Neural cell (in vitro differentiated cells): ENCODE measurements at regions not wholly inside any gene's neighbourhood (a gene's known extent, or its start where the extent isn't known, plus 50 kb on each side); places are given as distances from the start of the nearest gene placed in this dataset.

Experiments used
- H2AFZ ChIP-seq: fragments of 200-600, 300-800 bp; sonication (generic), shearing (Covaris generic); 2 replicates; pipeline ENCODE4 v1.6.0; 2014; ENCODE audit warnings: low read depth, mild to moderate bottlenecking, antibody characterized with exemption, low read length, moderate library complexity
- H3F3A ChIP-seq: fragments of 200-600 bp; shearing (Covaris generic); 2 replicates; pipeline ENCODE4 v1.6.1; 2016; ENCODE audit warnings: mild to moderate bottlenecking, moderate library complexity, mixed read lengths, antibody characterized with exemption, low read length; ENCODE audit not compliant: insufficient read depth, poor library complexity, severe bottlenecking
- H3K27ac ChIP-seq: fragments of 200-600, 300-800 bp; sonication (generic), shearing (Covaris generic); 2 replicates; pipeline ENCODE4 v1.5.1; 2014; ENCODE audit warnings: mild to moderate bottlenecking, low read length, moderate library complexity
- H3K27me3 ChIP-seq: fragments of 300-800, 200-600 bp; sonication (generic), shearing (Covaris generic); 2 replicates; pipeline ENCODE4 v1.6.0; 2014; ENCODE audit warnings: mild to moderate bottlenecking, low read depth, low read length, moderate library complexity; ENCODE audit not compliant: insufficient read depth
- H3K36me3 ChIP-seq: fragments of 300-800, 200-600 bp; sonication (generic), shearing (Covaris generic); 2 replicates; pipeline ENCODE4 v1.5.1; 2014; ENCODE audit warnings: mild to moderate bottlenecking, antibody characterized with exemption, low read length, moderate library complexity; ENCODE audit not compliant: insufficient read depth
- H3K4me2 ChIP-seq: fragments of 300-800, 200-600 bp; sonication (generic), shearing (Covaris generic); 2 replicates; pipeline ENCODE4 v1.6.0; 2014; ENCODE audit warnings: mild to moderate bottlenecking, low read length
- H3K4me3 ChIP-seq: fragments of 300-800, 200-600 bp; sonication (generic), shearing (Covaris generic); 2 replicates; pipeline ENCODE4 v1.5.1; 2014; ENCODE audit warnings: mild to moderate bottlenecking, low read length, moderate library complexity
- H3K79me2 ChIP-seq: fragments of 200-600 bp; shearing (Covaris generic); replicated peaks from 2 replicates; pipeline ENCODE4 v1.6.0; 2014; ENCODE audit warnings: mild to moderate bottlenecking, low read length, moderate library complexity; ENCODE audit not compliant: insufficient read depth
- H3K9ac ChIP-seq: fragments of 300-800, 200-600 bp; sonication (generic), shearing (Covaris generic); 2 replicates; pipeline ENCODE4 v1.6.1; 2016; ENCODE audit warnings: mild to moderate bottlenecking, low read length, mixed read lengths
- H3K9me2 ChIP-seq: fragments of 200-600 bp; shearing (Covaris generic); 2 replicates; pipeline ENCODE4 v1.6.1; 2016; ENCODE audit warnings: mild to moderate bottlenecking, low read length, mixed read lengths; ENCODE audit not compliant: insufficient read depth
- H3K9me3 ChIP-seq: fragments of 200-600, 300-800 bp; sonication (generic), shearing (Covaris generic); 2 replicates; pipeline ENCODE4 v1.6.1; 2016; ENCODE audit warnings: mild to moderate bottlenecking, mixed run types, low read length, moderate library complexity, mixed read lengths
- H4K20me1 ChIP-seq: fragments of 200-600 bp; shearing (Covaris generic); 2 replicates; pipeline ENCODE4 v1.6.1; 2016; ENCODE audit warnings: mild to moderate bottlenecking, mixed run types; ENCODE audit not compliant: insufficient read depth
- CTCF ChIP-seq: fragments of 450-650 bp; IDR thresholded peaks from 2 replicates; pipeline ENCODE4 v1.5.1; 2014; ENCODE audit warnings: antibody characterized with exemption, mild to moderate bottlenecking, moderate library complexity; ENCODE audit not compliant: poor library complexity, severe bottlenecking
- EP300 ChIP-seq: fragments of 450-650 bp; conservative IDR thresholded peaks from 2 replicates; pipeline ENCODE4 v1.6.1; 2014; ENCODE audit warnings: antibody characterized with exemption, mild to moderate bottlenecking, moderate library complexity; ENCODE audit not compliant: poor library complexity, severe bottlenecking
- EZH2 ChIP-seq: fragments of 200-600, 300-800 bp; shearing (Covaris generic), sonication (generic); IDR thresholded peaks from 2 replicates; pipeline ENCODE4 v1.6.1; 2014; ENCODE audit warnings: antibody characterized with exemption, low read length, borderline replicate concordance, mild to moderate bottlenecking; ENCODE audit not compliant: insufficient read depth, poor library complexity, severe bottlenecking
- MXI1 ChIP-seq: fragments of 450-650 bp; conservative IDR thresholded peaks from 2 replicates; pipeline ENCODE4 v1.6.1; 2014; ENCODE audit warnings: antibody characterized with exemption, mild to moderate bottlenecking; ENCODE audit not compliant: poor library complexity, severe bottlenecking
- POLR2AphosphoS5 ChIP-seq: IDR thresholded peaks from 2 replicates; pipeline ENCODE4 v1.6.1; 2012
- RAD21 ChIP-seq: fragments of 450-650 bp; conservative IDR thresholded peaks from 2 replicates; pipeline ENCODE4 v1.6.1; 2014; ENCODE audit warnings: antibody characterized with exemption, mild to moderate bottlenecking, moderate library complexity
- SMC3 ChIP-seq: fragments of 450-650 bp; conservative IDR thresholded peaks from 2 replicates; pipeline ENCODE4 v1.6.1; 2014; ENCODE audit warnings: antibody characterized with exemption, mild to moderate bottlenecking, moderate library complexity; ENCODE audit not compliant: poor library complexity
- TAF1 ChIP-seq: IDR thresholded peaks from 2 replicates; pipeline ENCODE4 v1.6.1; 2012; ENCODE audit warnings: low read depth
- TF ChIP-seq, protein P1 (sequence below): IDR thresholded peaks from 2 replicates; pipeline ENCODE4 v1.6.1; 2012; ENCODE audit warnings: borderline replicate concordance

DNA sequence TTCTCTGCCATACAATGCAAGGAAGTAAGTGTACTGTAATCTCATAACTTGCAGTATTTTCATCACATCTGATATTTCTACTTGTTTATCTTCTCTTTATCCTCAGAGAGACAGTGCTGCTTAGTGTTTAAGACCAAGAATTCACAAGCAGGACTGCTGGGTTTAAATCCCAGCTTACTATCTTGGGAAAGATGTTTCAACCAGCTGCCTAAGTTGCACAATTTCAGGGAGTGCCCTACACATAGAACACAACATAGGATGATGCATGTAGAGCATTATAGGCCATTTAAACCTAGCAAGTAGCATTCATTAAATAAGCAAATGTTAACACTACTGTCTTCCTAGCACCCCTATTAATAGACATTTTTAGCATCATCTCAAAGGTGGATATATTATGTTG, 205.2 kb upstream of the CEP162 start (continued):
- no peak for TF ChIP-seq EZH2

GRCh38 chr6:84428300-84428907, 201.0 kb upstream of the CEP162 start:
- no peaks in the 10 kb centered on the region for H3F3A ChIP-seq
- H3K4me3 ChIP-seq, result no peak overlapping the region
- H2AFZ ChIP-seq, result no peak overlapping the region
- no peaks in the 10 kb centered on the region for H3K9me3 ChIP-seq
- no peaks in the 10 kb centered on the region for H3K9me2 ChIP-seq
- H3K27ac ChIP-seq, result no peak overlapping the region
- H3K4me2 ChIP-seq, result no peak overlapping the region
- no peaks in the 10 kb centered on the region for H3K79me2 ChIP-seq
- TF ChIP-seq SMC3 (peak; percentile 70), MXI1 (no peak), CTCF (peak; percentile 65), RAD21 (peak; percentile 69)
- H3K27me3 ChIP-seq, result no peaks in the 10 kb centered on the region
- no peak overlapping the region for H3K9ac ChIP-seq
- no peaks in the 10 kb centered on the region for H3K36me3 ChIP-seq
- H4K20me1 ChIP-seq, result no peaks in the 10 kb centered on the region

GRCh38 chr6:84425971-84426705, 198.7 kb upstream of the CEP162 start:
- no peak overlapping the region for H3K27ac ChIP-seq
- no peak overlapping the region for H3K4me3 ChIP-seq
- H3K9me2 ChIP-seq, result no peaks in the 10 kb centered on the region
- no peaks in the 10 kb centered on the region for H3K36me3 ChIP-seq
- TF ChIP-seq EP300 (no peak), SMC3 (no peak), TAF1 (no peak), POLR2AphosphoS5 (no peak), EZH2 (no peak), CTCF (no peak), RAD21 (no peak)
- TF ChIP-seq, protein P1, sequence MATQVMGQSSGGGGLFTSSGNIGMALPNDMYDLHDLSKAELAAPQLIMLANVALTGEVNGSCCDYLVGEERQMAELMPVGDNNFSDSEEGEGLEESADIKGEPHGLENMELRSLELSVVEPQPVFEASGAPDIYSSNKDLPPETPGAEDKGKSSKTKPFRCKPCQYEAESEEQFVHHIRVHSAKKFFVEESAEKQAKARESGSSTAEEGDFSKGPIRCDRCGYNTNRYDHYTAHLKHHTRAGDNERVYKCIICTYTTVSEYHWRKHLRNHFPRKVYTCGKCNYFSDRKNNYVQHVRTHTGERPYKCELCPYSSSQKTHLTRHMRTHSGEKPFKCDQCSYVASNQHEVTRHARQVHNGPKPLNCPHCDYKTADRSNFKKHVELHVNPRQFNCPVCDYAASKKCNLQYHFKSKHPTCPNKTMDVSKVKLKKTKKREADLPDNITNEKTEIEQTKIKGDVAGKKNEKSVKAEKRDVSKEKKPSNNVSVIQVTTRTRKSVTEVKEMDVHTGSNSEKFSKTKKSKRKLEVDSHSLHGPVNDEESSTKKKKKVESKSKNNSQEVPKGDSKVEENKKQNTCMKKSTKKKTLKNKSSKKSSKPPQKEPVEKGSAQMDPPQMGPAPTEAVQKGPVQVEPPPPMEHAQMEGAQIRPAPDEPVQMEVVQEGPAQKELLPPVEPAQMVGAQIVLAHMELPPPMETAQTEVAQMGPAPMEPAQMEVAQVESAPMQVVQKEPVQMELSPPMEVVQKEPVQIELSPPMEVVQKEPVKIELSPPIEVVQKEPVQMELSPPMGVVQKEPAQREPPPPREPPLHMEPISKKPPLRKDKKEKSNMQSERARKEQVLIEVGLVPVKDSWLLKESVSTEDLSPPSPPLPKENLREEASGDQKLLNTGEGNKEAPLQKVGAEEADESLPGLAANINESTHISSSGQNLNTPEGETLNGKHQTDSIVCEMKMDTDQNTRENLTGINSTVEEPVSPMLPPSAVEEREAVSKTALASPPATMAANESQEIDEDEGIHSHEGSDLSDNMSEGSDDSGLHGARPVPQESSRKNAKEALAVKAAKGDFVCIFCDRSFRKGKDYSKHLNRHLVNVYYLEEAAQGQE, result no peak
- H3K9ac ChIP-seq, result no peak overlapping the region
- no peaks in the 10 kb centered on the region for H3K27me3 ChIP-seq
- H3K79me2 ChIP-seq, result no peaks in the 10 kb centered on the region
- no peak overlapping the region for H3K4me2 ChIP-seq
- no peak overlapping the region for H2AFZ ChIP-seq
- H3K9me3 ChIP-seq, result no peaks in the 10 kb centered on the region
- no peaks in the 10 kb centered on the region for H3F3A ChIP-seq
- no peaks in the 10 kb centered on the region for H4K20me1 ChIP-seq
